22Rv1 (cell line): ENCODE measurements at regions not wholly inside any gene's neighbourhood (a gene's known extent, or its start where the extent isn't known, plus 50 kb on each side); places are given as distances from the start of the nearest gene placed in this dataset.

Source experiments
- CTCF ChIP-seq: fragments of 450-650 bp; IDR thresholded peaks from 2 replicates; pipeline ENCODE4 v1.5.1; 2017; ENCODE audit warnings: mild to moderate bottlenecking
- ZFX ChIP-seq: fragments of 450-650 bp; IDR thresholded peaks from 2 replicates; pipeline ENCODE4 v1.6.1; 2017; ENCODE audit warnings: antibody characterized with exemption, borderline replicate concordance

DNA sequence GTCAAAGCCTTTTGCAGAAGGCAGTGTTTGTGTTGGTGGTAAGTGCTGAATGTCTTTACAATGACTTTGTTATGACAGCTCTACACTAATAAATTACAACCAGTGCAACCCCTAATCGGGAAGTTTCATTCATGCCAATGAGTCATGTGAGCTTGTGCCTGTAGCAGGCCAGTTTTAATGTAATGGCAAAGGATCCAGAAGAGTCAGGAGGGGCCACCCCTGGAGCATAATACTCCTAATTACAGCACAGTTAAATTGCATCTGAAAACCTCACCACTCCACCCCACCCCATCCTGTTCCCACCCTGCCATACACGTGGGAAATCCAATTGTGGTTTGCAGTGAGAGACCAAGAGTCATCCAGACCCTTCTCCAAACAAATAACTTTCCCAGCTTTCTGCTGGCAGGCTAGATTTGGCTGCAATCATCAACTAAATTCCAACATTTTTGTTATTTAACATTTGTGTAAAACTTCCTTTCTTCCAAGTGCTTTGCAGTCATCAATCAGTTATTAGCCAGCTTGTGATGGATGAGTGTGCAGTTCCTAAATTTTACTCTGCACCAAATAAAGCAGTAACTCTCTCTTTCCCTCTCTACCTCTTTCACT is 277.3 kb upstream of the FAT3 start:
- TF ChIP-seq CTCF, result no peak
- no peak for TF ChIP-seq ZFX
